ENCODE measurements at regions not wholly inside any gene's neighbourhood (a gene's known extent, or its start where the extent isn't known, plus 50 kb on each side); places are given as distances from the start of the nearest gene placed in this dataset.

GRCh38 chr21:27586326-27586725, 619.4 kb upstream of the ADAMTS5 start:
- TF ChIP-seq ATF3 (CRISPR knock-in tag; conservative IDR thresholded peaks at IDR 0.05) (no peak), TEAD4 (CRISPR knock-in tag; IDR thresholded peaks at IDR 0.05) (no peak), AFF4 (CRISPR knock-in tag; IDR thresholded peaks at IDR 0.05; ENCODE audit: borderline replicate concordance) (no peak), CTCF (IDR thresholded peaks at IDR 0.05) (no peak), CREM (CRISPR knock-in tag; IDR thresholded peaks at IDR 0.05) (no peak), ZBTB43 (CRISPR knock-in tag; IDR thresholded peaks at IDR 0.05) (no peak), ZNF317 (CRISPR knock-in tag; IDR thresholded peaks at IDR 0.05; ENCODE audit: borderline replicate concordance, low read depth) (no peak), ATF2 (CRISPR knock-in tag; IDR thresholded peaks at IDR 0.05; ENCODE audit: borderline replicate concordance, low read depth) (no peak)
